GM19043 (cell line): ENCODE measurements at regions not wholly inside any gene's neighbourhood (a gene's known extent, or its start where the extent isn't known, plus 50 kb on each side); places are given as distances from the start of the nearest gene placed in this dataset.
"Not testable (repeated sequence)": the region's sequence is repeated elsewhere in the genome, so short reads cannot be mapped to it uniquely, and the experiment has no call there.

Experiments
- ATAC-seq: cut with Tn5 transposase; IDR thresholded peaks from one replicate; pipeline ENCODE4 v1.9.1; 2021; ENCODE audit warnings: low read depth; ENCODE audit not compliant: unreplicated experiment

- no peak for ATAC-seq
Observed at GRCh38 chr19:28612275-28612769, 600.6 kb downstream of the UQCRFS1 start.

- not testable (repeated sequence) for ATAC-seq
Observed at GRCh38 chr19:28611227-28611914, 601.6 kb downstream of the UQCRFS1 start.

GRCh38 chr19:28610731-28611130 is 602.2 kb downstream of the UQCRFS1 start:
- ATAC-seq = no peak

GRCh38 chr19:28609944-28610343 is 603.0 kb downstream of the UQCRFS1 start:
- ATAC-seq = no peak

GRCh38 chr19:28609091-28609755 is 603.7 kb downstream of the UQCRFS1 start:
- no peak for ATAC-seq

- no peak for ATAC-seq
Observed at GRCh38 chr19:28608292-28608691, 604.7 kb downstream of the UQCRFS1 start.

- ATAC-seq = no peak
Observed at GRCh38 chr19:28607066-28607583, 605.8 kb downstream of the UQCRFS1 start.

GRCh38 chr19:28606269-28607032 is 606.5 kb downstream of the UQCRFS1 start:
- no peak for ATAC-seq

- no peak for ATAC-seq
Observed at GRCh38 chr19:28605501-28606268, 607.3 kb downstream of the UQCRFS1 start.

GRCh38 chr19:28603453-28603852 is 609.5 kb downstream of the UQCRFS1 start:
- ATAC-seq = no peak

- ATAC-seq = no peak
Observed at GRCh38 chr19:28602675-28603298, 610.2 kb downstream of the UQCRFS1 start.

GRCh38 chr19:28601723-28602440 is 611.1 kb downstream of the UQCRFS1 start:
- ATAC-seq = no peak

- no peak for ATAC-seq
Observed at GRCh38 chr19:28598861-28599260, 614.1 kb downstream of the UQCRFS1 start.

GRCh38 chr19:28596561-28597071 is 616.3 kb downstream of the UQCRFS1 start:
- no peak for ATAC-seq

- no peak for ATAC-seq
Observed at GRCh38 chr19:28595722-28596480, 617.0 kb downstream of the UQCRFS1 start.

GRCh38 chr19:28594737-28595136 is 618.2 kb downstream of the UQCRFS1 start:
- no peak for ATAC-seq

- not testable (repeated sequence) for ATAC-seq
Observed at GRCh38 chr19:28589991-28590411, 623.0 kb downstream of the UQCRFS1 start.

GRCh38 chr19:28586474-28586873 is 626.5 kb downstream of the UQCRFS1 start:
- ATAC-seq = no peak
